HFF-Myc (cell line): ENCODE measurements at regions not wholly inside any gene's neighbourhood (a gene's known extent, or its start where the extent isn't known, plus 50 kb on each side); places are given as distances from the start of the nearest gene placed in this dataset.

Experiments used
- DNase-seq: peaks from one replicate; pipeline ENCODE4 v3.0.0-alpha.2; 2011; ENCODE audit warnings: low read depth; ENCODE audit errors: extremely low read depth
- H3K4me3 ChIP-seq: replicated peaks from 2 replicates; pipeline ENCODE4 v1.5.1; 2011; ENCODE audit warnings: low read depth, mild to moderate bottlenecking, control low read depth, low read length
- TF ChIP-seq, protein P1 (sequence below): IDR thresholded peaks from 2 replicates; pipeline ENCODE4 v1.5.1; 2012; ENCODE audit warnings: mild to moderate bottlenecking, low read depth, low read length, control low read depth; ENCODE audit errors: missing control alignments

DNA sequence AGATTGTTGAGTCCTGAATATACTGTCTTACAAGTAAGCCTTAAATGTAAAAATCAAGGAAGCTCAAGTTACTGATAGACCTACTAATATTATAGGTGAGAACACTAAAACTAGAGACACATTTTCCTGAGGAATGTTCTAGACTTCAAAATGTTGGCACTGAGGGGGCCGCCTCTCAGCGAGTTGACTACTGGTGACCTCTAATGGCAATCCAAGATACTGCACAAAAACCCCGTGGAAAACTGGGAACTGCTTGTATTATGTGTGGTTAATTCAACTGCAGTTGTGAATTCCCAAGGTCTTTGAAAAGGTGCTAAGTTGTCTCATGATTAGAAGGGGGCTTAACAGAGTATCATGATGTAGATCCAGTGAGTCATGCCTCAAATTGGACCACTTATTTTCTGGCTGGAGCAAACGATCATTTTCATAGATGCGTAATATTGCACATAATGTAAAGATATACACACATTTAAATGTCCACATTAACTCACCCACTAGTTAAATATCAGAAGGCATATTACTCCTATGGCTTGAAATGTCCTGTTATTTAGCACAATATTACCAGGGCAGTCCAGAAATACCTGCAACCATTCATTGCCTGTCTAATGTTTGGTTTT lies 336.2 kb downstream of the FOXA2 start:
- DNase-seq: no peak
- TF ChIP-seq, protein P1, sequence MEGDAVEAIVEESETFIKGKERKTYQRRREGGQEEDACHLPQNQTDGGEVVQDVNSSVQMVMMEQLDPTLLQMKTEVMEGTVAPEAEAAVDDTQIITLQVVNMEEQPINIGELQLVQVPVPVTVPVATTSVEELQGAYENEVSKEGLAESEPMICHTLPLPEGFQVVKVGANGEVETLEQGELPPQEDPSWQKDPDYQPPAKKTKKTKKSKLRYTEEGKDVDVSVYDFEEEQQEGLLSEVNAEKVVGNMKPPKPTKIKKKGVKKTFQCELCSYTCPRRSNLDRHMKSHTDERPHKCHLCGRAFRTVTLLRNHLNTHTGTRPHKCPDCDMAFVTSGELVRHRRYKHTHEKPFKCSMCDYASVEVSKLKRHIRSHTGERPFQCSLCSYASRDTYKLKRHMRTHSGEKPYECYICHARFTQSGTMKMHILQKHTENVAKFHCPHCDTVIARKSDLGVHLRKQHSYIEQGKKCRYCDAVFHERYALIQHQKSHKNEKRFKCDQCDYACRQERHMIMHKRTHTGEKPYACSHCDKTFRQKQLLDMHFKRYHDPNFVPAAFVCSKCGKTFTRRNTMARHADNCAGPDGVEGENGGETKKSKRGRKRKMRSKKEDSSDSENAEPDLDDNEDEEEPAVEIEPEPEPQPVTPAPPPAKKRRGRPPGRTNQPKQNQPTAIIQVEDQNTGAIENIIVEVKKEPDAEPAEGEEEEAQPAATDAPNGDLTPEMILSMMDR: no peak

GRCh38 chr20:22245139-22245538 lies 339.2 kb downstream of the FOXA2 start:
- DNase-seq: no peak
- TF ChIP-seq, protein P1: no peak
- H3K4me3 ChIP-seq: no peak overlapping the region

More for the DNA sequence above, 336.2 kb downstream of the FOXA2 start:
- no peak overlapping the region for H3K4me3 ChIP-seq

- no peak for DNase-seq
- TF ChIP-seq, protein P1: no peak
- no peak overlapping the region for H3K4me3 ChIP-seq
Observed at GRCh38 chr20:22243067-22243466, 341.3 kb downstream of the FOXA2 start.

GRCh38 chr20:22241609-22242008 lies 342.8 kb downstream of the FOXA2 start:
- TF ChIP-seq, protein P1: no peak
- no peak overlapping the region for H3K4me3 ChIP-seq
- DNase-seq: no peak

GRCh38 chr20:22232923-22233322 lies 351.4 kb downstream of the FOXA2 start:
- TF ChIP-seq, protein P1: no peak
- no peak overlapping the region for H3K4me3 ChIP-seq

GRCh38 chr20:22232473-22232872 lies 351.9 kb downstream of the FOXA2 start:
- DNase-seq: no peak
- no peak overlapping the region for H3K4me3 ChIP-seq
- TF ChIP-seq, protein P1: no peak

More at GRCh38 chr20:22232923-22233322, 351.4 kb downstream of the FOXA2 start:
- DNase-seq: no peak
